Peyer's patch (tissue), 4 donors: ENCODE measurements at regions not wholly inside any gene's neighbourhood (a gene's known extent, or its start where the extent isn't known, plus 50 kb on each side); places are given as distances from the start of the nearest gene placed in this dataset.

Experiments
- DNase-seq, 3 donors: peaks; one replicate each; pipeline ENCODE4 v3.0.0-alpha.2; 2017 to 2019
- H3K27ac ChIP-seq, 4 donors: fragments of 200-600 bp; sonication (generic); one replicate each; pipeline ENCODE4 v1.5.1; 2016 to 2019
- H3K27me3 ChIP-seq, 2 donors: fragments of 200-600 bp; sonication (generic); one replicate each; pipeline ENCODE4 v1.5.1; 2019
- H3K36me3 ChIP-seq, 3 donors: fragments of 200-600 bp; sonication (generic); one replicate each; pipeline ENCODE4 v1.5.1; 2016 to 2019
- H3K4me1 ChIP-seq, 4 donors: fragments of 200-600 bp; sonication (generic); one replicate each; pipeline ENCODE4 v1.5.1; 2016 to 2019
- H3K4me3 ChIP-seq, 4 donors: fragments of 200-600 bp; sonication (generic); 1 replicate in 3 of 4; 2 replicates in 1 of 4; pipeline ENCODE4 v1.5.1; 2016 to 2019; ENCODE audit warnings: mild to moderate bottlenecking in 1 of 4
- H3K9me3 ChIP-seq, 4 donors: fragments of 200-600 bp; sonication (generic); one replicate each; pipeline ENCODE4 v1.5.1; 2016 to 2019; ENCODE audit warnings: mild to moderate bottlenecking in 1 of 4
- POLR2A ChIP-seq, 2 donors: fragments of 450-650 bp; IDR thresholded peaks; one replicate each; pipeline ENCODE4 v1.5.1; 2017; ENCODE audit warnings: antibody characterized with exemption in 2 of 2, mild to moderate bottlenecking in 2 of 2, moderate library complexity in 2 of 2
- small RNA-seq, 2 donors: library from RNA; depleted of rRNA; stranded (forward); fragments of <200 nt; gene quantifications; one replicate each; pipeline ENCODE3, GENCODE V24; 2016
- TF ChIP-seq, protein P1 (sequence below), 6 experiments: fragments of 450-650 bp in 4 of 6; fragments of 200-600 bp in 2 of 6; sonication (generic) in 1 of 6; IDR thresholded peaks; one replicate each; pipeline ENCODE4 v1.5.1; 2017 to 2019; ENCODE audit warnings: antibody characterized with exemption in 6 of 6, mild to moderate bottlenecking in 3 of 6, moderate library complexity in 1 of 6

DNA sequence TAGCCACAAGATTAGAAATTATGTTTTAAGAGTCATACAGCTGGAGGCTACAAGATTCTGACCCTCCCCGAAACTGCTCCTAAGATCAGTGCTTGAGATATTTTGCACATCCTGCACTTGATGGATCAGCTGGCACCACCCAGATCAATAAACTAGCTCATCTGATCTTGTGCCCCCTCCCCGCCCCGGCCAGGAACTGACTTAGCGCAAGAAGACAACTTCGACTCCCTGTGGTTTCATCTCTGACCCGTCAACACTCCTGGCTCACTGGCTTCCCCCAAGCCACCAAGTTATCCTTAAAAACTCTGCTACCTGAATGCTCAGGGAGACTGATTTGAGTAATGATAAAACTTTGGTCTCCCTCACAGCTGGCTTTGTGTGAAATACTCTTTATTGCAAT is 73.5 kb upstream of the NPSR1 start:
- H3K4me3 ChIP-seq, result no peak overlapping the region
- H3K4me1 ChIP-seq, result no peaks in the 10 kb centered on the region
- H3K9me3 ChIP-seq, result no peaks in the 10 kb centered on the region
- TF ChIP-seq POLR2A (IDR thresholded peaks at IDR 0.05), result no peak
- TF ChIP-seq, protein P1, sequence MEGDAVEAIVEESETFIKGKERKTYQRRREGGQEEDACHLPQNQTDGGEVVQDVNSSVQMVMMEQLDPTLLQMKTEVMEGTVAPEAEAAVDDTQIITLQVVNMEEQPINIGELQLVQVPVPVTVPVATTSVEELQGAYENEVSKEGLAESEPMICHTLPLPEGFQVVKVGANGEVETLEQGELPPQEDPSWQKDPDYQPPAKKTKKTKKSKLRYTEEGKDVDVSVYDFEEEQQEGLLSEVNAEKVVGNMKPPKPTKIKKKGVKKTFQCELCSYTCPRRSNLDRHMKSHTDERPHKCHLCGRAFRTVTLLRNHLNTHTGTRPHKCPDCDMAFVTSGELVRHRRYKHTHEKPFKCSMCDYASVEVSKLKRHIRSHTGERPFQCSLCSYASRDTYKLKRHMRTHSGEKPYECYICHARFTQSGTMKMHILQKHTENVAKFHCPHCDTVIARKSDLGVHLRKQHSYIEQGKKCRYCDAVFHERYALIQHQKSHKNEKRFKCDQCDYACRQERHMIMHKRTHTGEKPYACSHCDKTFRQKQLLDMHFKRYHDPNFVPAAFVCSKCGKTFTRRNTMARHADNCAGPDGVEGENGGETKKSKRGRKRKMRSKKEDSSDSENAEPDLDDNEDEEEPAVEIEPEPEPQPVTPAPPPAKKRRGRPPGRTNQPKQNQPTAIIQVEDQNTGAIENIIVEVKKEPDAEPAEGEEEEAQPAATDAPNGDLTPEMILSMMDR (IDR thresholded peaks at IDR 0.05), result no peak
- H3K36me3 ChIP-seq, result no peaks in the 10 kb centered on the region
- DNase-seq, result no peak
- no peaks in the 10 kb centered on the region for H3K27me3 ChIP-seq
- H3K27ac ChIP-seq, result no peak overlapping the region

DNA sequence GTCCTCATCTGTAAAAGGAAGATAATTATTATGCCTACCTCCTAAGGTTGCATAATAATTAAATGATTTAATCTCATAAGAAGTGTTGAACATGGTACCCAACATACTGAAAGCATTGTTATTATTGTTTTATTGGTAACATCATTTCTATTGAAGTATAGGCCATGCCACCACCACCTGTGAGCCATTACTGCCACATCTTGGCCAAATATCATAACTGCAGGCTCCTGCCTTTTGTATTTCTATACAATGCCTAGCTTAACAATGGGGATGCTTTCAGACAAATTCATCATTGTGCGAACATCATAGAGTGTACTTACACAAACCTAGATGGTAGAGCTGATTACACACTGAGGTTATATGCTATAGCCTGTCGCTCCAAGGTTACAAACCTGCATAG is 61.1 kb upstream of the NPSR1 start:
- Histone ChIP-seq H3K27ac (no peak overlapping the region), H3K4me1 (no peaks in the 10 kb centered on the region), H3K4me3 (no peak overlapping the region), H3K36me3 (no peaks in the 10 kb centered on the region), H3K27me3 (no peaks in the 10 kb centered on the region), H3K9me3 (no peaks in the 10 kb centered on the region)
- TF ChIP-seq, protein P1 (IDR thresholded peaks at IDR 0.05), result no peak
- TF ChIP-seq POLR2A (IDR thresholded peaks at IDR 0.05), result no peak
- DNase-seq, result no peak

DNA sequence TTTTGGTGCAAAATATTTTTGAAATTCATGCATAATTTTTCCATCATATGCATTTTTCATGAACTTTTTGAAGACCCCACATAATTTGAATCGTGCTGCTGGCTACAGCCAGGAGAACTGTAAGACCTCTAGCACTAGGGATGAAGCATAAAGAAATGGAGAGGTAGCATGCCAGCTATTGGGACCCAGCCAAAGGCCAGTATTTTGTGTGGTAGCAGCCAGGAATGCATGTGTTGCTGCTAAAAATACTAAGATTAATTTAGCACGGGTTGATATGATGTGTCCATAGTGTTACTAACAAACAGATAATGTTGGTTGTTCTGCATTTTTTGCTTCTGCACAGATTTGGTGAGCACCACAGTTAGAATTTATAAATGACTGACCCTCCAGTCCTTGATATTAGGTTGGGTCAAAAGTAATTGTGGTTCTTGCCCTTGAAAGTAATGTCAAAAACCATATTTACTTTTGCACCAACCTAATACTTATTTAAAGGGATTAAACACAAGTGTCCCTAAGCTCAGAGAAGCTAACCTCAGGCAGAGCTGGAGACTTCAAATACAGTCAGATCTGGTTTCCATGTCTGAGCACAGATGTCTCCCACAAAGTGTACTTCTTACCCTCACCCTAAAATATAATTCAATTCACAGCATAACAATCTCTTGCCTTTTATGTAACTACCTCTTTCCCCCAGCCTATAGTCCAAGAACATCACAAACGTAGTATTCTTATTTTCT is 54.1 kb upstream of the NPSR1 start:
- no peaks in the 10 kb centered on the region for H3K36me3 ChIP-seq
- no peaks in the 10 kb centered on the region for H3K4me1 ChIP-seq
- no peak overlapping the region for H3K27ac ChIP-seq
- no peak for TF ChIP-seq POLR2A (IDR thresholded peaks at IDR 0.05)
- H3K9me3 ChIP-seq, result no peaks in the 10 kb centered on the region
- no peaks in the 10 kb centered on the region for H3K27me3 ChIP-seq
- DNase-seq, result no peak
- no peak overlapping the region for H3K4me3 ChIP-seq

Small RNA genes in the stretch of these regions (small RNA-seq; reads per million reads assigned to genes)
- gene RNU6-438P, result 0 reads per million in 2 donors
